ENCODE measurements at regions not wholly inside any gene's neighbourhood (a gene's known extent, or its start where the extent isn't known, plus 50 kb on each side); places are given as distances from the start of the nearest gene placed in this dataset.
A peak's percentile ranks its signal among the peaks of the same experiment; 100 is the strongest.

- peak; percentile 11 for DNase-seq (ENCODE audit: low spot score)
Observed at GRCh38 chr13:112124141-112124540, 57.2 kb downstream of the SOX1 start.

GRCh38 chr13:112127564-112128330 lies 60.8 kb downstream of the SOX1 start:
- no peak for DNase-seq (ENCODE audit: low spot score)

GRCh38 chr13:112128331-112128610 lies 61.3 kb downstream of the SOX1 start:
- DNase-seq (ENCODE audit: low spot score) = no peak

GRCh38 chr13:112130418-112130817 lies 63.5 kb downstream of the SOX1 start:
- no peak for DNase-seq (ENCODE audit: low spot score)

- no peak for DNase-seq (ENCODE audit: low spot score)
Observed at GRCh38 chr13:112131081-112131712, 64.2 kb downstream of the SOX1 start.

GRCh38 chr13:112131713-112132113 lies 64.8 kb downstream of the SOX1 start:
- DNase-seq (ENCODE audit: low spot score) = no peak

- DNase-seq (ENCODE audit: low spot score) = no peak
Observed at GRCh38 chr13:112132142-112132541, 65.2 kb downstream of the SOX1 start.

GRCh38 chr13:112132619-112133018 lies 65.7 kb downstream of the SOX1 start:
- DNase-seq (ENCODE audit: low spot score) = no peak

GRCh38 chr13:112133499-112134390 lies 66.8 kb downstream of the SOX1 start:
- DNase-seq (ENCODE audit: low spot score) = peak; percentile 32

- peak; percentile 39 for DNase-seq (ENCODE audit: low spot score)
Observed at GRCh38 chr13:112134391-112135075, 67.6 kb downstream of the SOX1 start.

GRCh38 chr13:112136095-112136494 lies 69.1 kb downstream of the SOX1 start:
- DNase-seq (ENCODE audit: low spot score) = no peak

- DNase-seq (ENCODE audit: low spot score) = no peak
Observed at GRCh38 chr13:112137144-112137543, 70.2 kb downstream of the SOX1 start.

- DNase-seq (ENCODE audit: low spot score) = peak; percentile 28
Observed at GRCh38 chr13:112140366-112140765, 73.4 kb downstream of the SOX1 start.

- peak; percentile 14 for DNase-seq (ENCODE audit: low spot score)
Observed at GRCh38 chr13:112141643-112142400, 74.9 kb downstream of the SOX1 start.

GRCh38 chr13:112142401-112142930 lies 75.5 kb downstream of the SOX1 start:
- peak; percentile 31 for DNase-seq (ENCODE audit: low spot score)

GRCh38 chr13:112143046-112143752 lies 76.2 kb downstream of the SOX1 start:
- no peak for DNase-seq (ENCODE audit: low spot score)

GRCh38 chr13:112143753-112144615 lies 77.0 kb downstream of the SOX1 start:
- peak; percentile 35 for DNase-seq (ENCODE audit: low spot score)

GRCh38 chr13:112144616-112145550 lies 77.9 kb downstream of the SOX1 start:
- DNase-seq (ENCODE audit: low spot score) = peak; percentile 28

All from ecto neural progenitor cell (in vitro differentiated cells).